ENCODE measurements at regions not wholly inside any gene's neighbourhood (a gene's known extent, or its start where the extent isn't known, plus 50 kb on each side); places are given as distances from the start of the nearest gene placed in this dataset.

GRCh38 chr3:135792858-135793475 is 172.6 kb upstream of the PPP2R3A start:
- TF ChIP-seq CTCF (conservative IDR thresholded peaks at IDR 0.05 in 1 of 2, IDR thresholded peaks at IDR 0.05 in 1 of 2; ENCODE audit: low read depth in 1 of 2, low read length in 2 of 2) = no peak
- TF ChIP-seq EZH2 (IDR thresholded peaks at IDR 0.05; ENCODE audit: low read length, missing control alignments) = no peak
